NT2/D1 (cell line): ENCODE measurements at regions not wholly inside any gene's neighbourhood (a gene's known extent, or its start where the extent isn't known, plus 50 kb on each side); places are given as distances from the start of the nearest gene placed in this dataset.
"Not testable (repeated sequence)": the region's sequence is repeated elsewhere in the genome, so short reads cannot be mapped to it uniquely, and the experiment has no call there.

Experiments
- DNase-seq: peaks from one replicate; pipeline ENCODE4 v3.0.0-alpha.2; 2011; ENCODE audit warnings: low read depth, low spot score
- H3K27me3 ChIP-seq: 2 replicates; pipeline ENCODE4 v1.6.0; 2011; ENCODE audit warnings: mild to moderate bottlenecking; ENCODE audit not compliant: insufficient read length, insufficient read depth
- H3K36me3 ChIP-seq: 2 replicates; pipeline ENCODE4 v1.6.1; 2011; ENCODE audit warnings: mild to moderate bottlenecking, low read length, mixed read lengths; ENCODE audit not compliant: insufficient read depth, insufficient read length
- H3K4me1 ChIP-seq: 2 replicates; pipeline ENCODE4 v1.5.1; 2011; ENCODE audit not compliant: insufficient read depth, insufficient read length
- H3K4me3 ChIP-seq: 2 replicates; pipeline ENCODE4 v1.5.1; 2011; ENCODE audit warnings: low read depth; ENCODE audit not compliant: insufficient read length
- H3K9ac ChIP-seq: 2 replicates; pipeline ENCODE4 v1.6.0; 2011; ENCODE audit warnings: low read depth; ENCODE audit not compliant: insufficient read length
- H3K9me3 ChIP-seq: 2 replicates; pipeline ENCODE4 v1.5.1; 2011; ENCODE audit warnings: mild to moderate bottlenecking, low read length; ENCODE audit not compliant: insufficient read depth
- SUZ12 ChIP-seq: IDR thresholded peaks from 2 replicates; pipeline ENCODE4 v1.6.1; 2011; ENCODE audit not compliant: insufficient read length, insufficient read depth; ENCODE audit errors: extremely low read depth
- YY1 ChIP-seq: IDR thresholded peaks from 2 replicates; pipeline ENCODE4 v1.6.1; 2011; ENCODE audit not compliant: insufficient read length, insufficient read depth
- ZNF274 ChIP-seq: IDR thresholded peaks from 2 replicates; pipeline ENCODE4 v1.6.1; 2011; ENCODE audit warnings: mild to moderate bottlenecking, low read depth, low read length

DNA sequence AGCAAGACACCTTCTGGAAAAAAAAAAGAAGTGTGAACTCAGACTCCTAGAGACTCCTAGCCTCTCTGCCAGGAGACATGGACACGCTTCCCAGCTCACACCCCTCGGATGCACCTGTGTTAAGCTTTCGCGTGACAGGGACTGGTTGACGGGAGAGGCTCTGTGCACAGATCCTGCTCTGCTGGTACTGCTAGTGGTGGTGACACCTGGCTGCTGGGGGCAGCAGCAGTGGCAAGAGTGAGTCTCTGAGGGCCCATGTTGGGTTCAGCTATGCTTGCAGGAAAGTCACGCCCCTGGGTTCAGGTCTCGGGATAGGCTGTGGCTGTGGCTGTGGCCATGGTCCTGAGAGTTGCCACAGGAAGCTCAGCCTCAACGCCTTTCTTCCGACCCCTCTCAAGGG is 81.1 kb downstream of the XRCC2 start:
- DNase-seq = no peak
- Histone ChIP-seq H3K36me3 (no peaks in the 10 kb centered on the region), H3K9ac (no peak overlapping the region), H3K4me3 (no peak overlapping the region), H3K27me3 (no peaks in the 10 kb centered on the region), H3K4me1 (no peaks in the 10 kb centered on the region), H3K9me3 (no peaks in the 10 kb centered on the region)
- TF ChIP-seq ZNF274 (no peak), SUZ12 (no peak), YY1 (no peak)

DNA sequence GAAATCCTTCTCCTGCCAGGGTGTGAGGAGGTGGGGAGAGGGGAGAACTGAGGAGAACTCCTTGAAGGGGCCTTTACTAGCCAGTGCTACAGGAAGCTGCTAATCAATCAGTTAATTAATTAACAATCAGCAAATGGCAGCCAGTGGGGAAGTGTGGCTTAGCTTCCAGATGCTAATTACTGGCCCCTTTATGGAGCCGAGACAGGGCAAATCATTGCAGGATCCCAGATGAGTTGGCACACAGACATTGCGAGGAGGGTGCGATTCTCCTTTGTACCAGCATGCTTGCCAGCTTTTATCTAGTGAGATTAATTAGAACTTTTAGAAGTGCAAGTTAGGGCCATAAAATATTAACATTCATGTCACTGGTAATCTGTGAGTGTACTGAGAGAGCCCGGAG is 84.0 kb downstream of the XRCC2 start:
- TF ChIP-seq SUZ12 = no peak
- no peak for TF ChIP-seq ZNF274
- no peak for TF ChIP-seq YY1
- no peak for DNase-seq
- Histone ChIP-seq H3K4me3 (no peak overlapping the region), H3K9ac (no peak overlapping the region), H3K27me3 (no peaks in the 10 kb centered on the region), H3K4me1 (no peaks in the 10 kb centered on the region), H3K9me3 (peaks cover 5% of the 10 kb centered on the region; the same call in 1 of the 2 replicates), H3K36me3 (no peaks in the 10 kb centered on the region)

DNA sequence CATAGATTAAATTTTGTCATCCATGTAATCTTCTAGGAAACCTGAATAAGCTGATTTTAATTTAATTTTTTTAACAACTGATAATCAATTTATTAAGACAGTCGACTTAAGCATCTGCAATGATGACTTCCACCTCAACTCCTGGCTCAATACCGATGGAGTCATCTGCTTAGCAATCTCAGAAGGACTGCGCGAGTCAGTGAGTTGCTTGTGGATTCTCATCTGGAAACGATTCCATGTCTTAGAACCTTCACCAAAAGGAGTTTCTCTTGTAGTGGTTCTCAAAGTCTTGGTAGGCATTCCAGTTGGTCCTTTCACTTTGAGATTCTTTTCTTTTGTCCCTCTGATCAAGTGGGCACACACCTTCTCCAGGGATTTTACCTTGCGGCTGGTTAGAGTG is 85.5 kb downstream of the XRCC2 start:
- Histone ChIP-seq H3K36me3 (no peaks in the 10 kb centered on the region), H3K9me3 (peaks cover 5% of the 10 kb centered on the region; the same call in 1 of the 2 replicates), H3K9ac (no peak overlapping the region), H3K4me1 (no peaks in the 10 kb centered on the region), H3K4me3 (no peak overlapping the region), H3K27me3 (no peaks in the 10 kb centered on the region)
- TF ChIP-seq ZNF274 (no peak), SUZ12 (no peak)
- no peak for DNase-seq

- H3K4me1 ChIP-seq, H3K4me3 ChIP-seq, H3K9ac ChIP-seq, DNase-seq, H3K36me3 ChIP-seq, H3K27me3 ChIP-seq, H3K9me3 ChIP-seq: not testable (repeated sequence)
Measured at GRCh38 chr7:152589821-152590220, 86.1 kb downstream of the XRCC2 start.

GRCh38 chr7:152588350-152588749 is 87.6 kb downstream of the XRCC2 start:
- no peak for DNase-seq
- no peak for TF ChIP-seq SUZ12
- TF ChIP-seq YY1 = no peak
- TF ChIP-seq ZNF274 = no peak
- Histone ChIP-seq H3K27me3 (no peaks in the 10 kb centered on the region), H3K4me3 (no peak overlapping the region), H3K9ac (no peak overlapping the region), H3K4me1 (no peaks in the 10 kb centered on the region), H3K36me3 (no peaks in the 10 kb centered on the region), H3K9me3 (peaks cover 5% of the 10 kb centered on the region; the same call in 1 of the 2 replicates)

GRCh38 chr7:152587366-152587765 is 88.6 kb downstream of the XRCC2 start:
- no peak overlapping the region for H3K4me3 ChIP-seq
- no peaks in the 10 kb centered on the region for H3K27me3 ChIP-seq
- H3K36me3 ChIP-seq = no peaks in the 10 kb centered on the region
- DNase-seq = no peak
- TF ChIP-seq SUZ12 (no peak), ZNF274 (no peak), YY1 (no peak)
- no peaks in the 10 kb centered on the region for H3K4me1 ChIP-seq
- no peak overlapping the region for H3K9ac ChIP-seq
- peaks cover 5% of the 10 kb centered on the region; the same call in 1 of the 2 replicates for H3K9me3 ChIP-seq

DNA sequence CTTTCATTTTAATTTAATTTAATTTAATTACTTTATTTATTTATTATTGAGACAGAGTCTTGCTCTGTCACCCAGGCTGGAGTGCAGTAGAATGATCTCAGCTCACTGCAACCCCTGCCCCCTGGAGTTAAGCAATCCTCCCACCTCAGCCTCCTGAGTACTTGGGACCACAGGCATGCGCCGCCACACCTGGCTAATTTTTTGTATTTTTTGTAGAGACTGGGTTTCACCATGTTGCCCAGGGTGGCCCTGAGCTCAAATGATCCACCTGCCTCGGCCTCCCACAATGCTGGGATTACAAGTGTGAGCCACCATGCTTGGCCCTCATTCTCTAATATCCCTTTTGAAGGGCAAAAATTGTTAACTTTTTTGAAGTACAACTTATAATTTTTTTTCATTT is 92.9 kb downstream of the XRCC2 start:
- Histone ChIP-seq H3K27me3 (no peaks in the 10 kb centered on the region), H3K9me3 (peaks cover 5% of the 10 kb centered on the region; the same call in 1 of the 2 replicates), H3K9ac (no peak overlapping the region), H3K4me1 (no peaks in the 10 kb centered on the region), H3K36me3 (no peaks in the 10 kb centered on the region), H3K4me3 (no peak overlapping the region)
- TF ChIP-seq ZNF274 (no peak), SUZ12 (no peak), YY1 (no peak)
- DNase-seq = no peak

GRCh38 chr7:152579070-152579469 is 96.9 kb downstream of the XRCC2 start:
- DNase-seq = no peak
- peaks cover 3% of the 10 kb centered on the region for H3K4me1 ChIP-seq
- no peaks in the 10 kb centered on the region for H3K27me3 ChIP-seq
- H3K36me3 ChIP-seq = no peaks in the 10 kb centered on the region
- H3K9me3 ChIP-seq = peaks cover 5% of the 10 kb centered on the region; the same call in 1 of the 2 replicates
- no peak overlapping the region for H3K4me3 ChIP-seq
- no peak overlapping the region for H3K9ac ChIP-seq
- TF ChIP-seq SUZ12 (no peak), ZNF274 (no peak), YY1 (no peak)
